Erythroblast (primary cell): ENCODE measurements at regions not wholly inside any gene's neighbourhood (a gene's known extent, or its start where the extent isn't known, plus 50 kb on each side); places are given as distances from the start of the nearest gene placed in this dataset.

ENCODE experiments used
- DNase-seq, 2 experiments: peaks; one replicate each; lab custom pipeline; 2025; lab: John Stamatoyannopoulos, UW
- GATA1 ChIP-seq: IDR thresholded peaks from 2 replicates; pipeline ENCODE4 v1.6.1; 2011; ENCODE audit warnings: low read depth, mild to moderate bottlenecking, control low read depth, low read length, moderate library complexity
- POLR2A ChIP-seq: IDR thresholded peaks from 2 replicates; pipeline ENCODE4 v1.6.1; 2011; ENCODE audit warnings: mild to moderate bottlenecking, low read length

GRCh38 chr2:41933585-41934320 lies 114.1 kb upstream of the PKDCC start:
- TF ChIP-seq GATA1 (no peak), POLR2A (no peak)
- DNase-seq = peak; percentile 21 to 65

GRCh38 chr2:41934329-41934958 lies 113.4 kb upstream of the PKDCC start:
- no peak for DNase-seq
- TF ChIP-seq POLR2A (no peak), GATA1 (no peak)

DNA sequence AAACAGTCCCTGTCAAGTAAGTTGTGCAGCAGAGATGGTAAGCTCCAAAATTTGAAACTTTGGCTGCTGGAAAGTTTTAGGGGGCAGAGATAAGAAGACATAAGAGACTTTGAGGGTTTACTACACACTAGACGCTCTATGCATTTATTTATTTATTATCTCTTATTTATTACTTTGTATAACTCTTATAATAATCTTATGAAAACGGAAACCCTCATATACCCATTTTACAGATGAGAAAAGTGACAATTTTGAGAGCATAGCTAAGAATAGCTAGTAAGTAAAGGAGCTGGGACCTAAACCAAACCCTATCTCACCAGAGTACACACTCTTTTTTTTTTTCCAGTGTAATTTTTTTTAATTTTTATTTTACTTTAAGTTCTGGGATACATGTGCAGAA lies 112.8 kb upstream of the PKDCC start:
- no peak for DNase-seq
- TF ChIP-seq GATA1 = no peak
- TF ChIP-seq POLR2A = no peak

DNA sequence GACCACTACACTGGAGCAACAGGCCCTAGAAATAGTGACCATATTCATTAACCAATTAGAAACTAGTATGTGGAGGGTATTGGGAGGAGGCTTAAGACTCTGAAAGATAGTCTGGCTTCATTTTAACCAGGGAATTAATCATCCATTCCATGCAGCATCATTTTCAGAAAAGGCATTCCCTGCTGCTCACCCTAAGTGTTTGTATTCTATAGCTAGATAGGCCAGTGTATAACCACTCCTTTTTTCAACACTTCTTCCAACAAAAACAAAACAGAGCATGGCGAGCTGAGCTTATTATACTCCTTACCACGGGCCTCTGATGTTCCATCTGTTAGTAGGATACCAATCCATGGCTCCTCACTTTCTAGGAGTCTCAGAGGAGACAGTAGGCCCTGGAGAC lies 112.0 kb upstream of the PKDCC start:
- TF ChIP-seq POLR2A = no peak
- TF ChIP-seq GATA1 = no peak
- no peak for DNase-seq

GRCh38 chr2:41936771-41937463 lies 110.9 kb upstream of the PKDCC start:
- DNase-seq = no peak
- TF ChIP-seq GATA1 (no peak), POLR2A (no peak)

GRCh38 chr2:41937464-41937906 lies 110.3 kb upstream of the PKDCC start:
- no peak for DNase-seq
- TF ChIP-seq GATA1 (no peak), POLR2A (no peak)

DNA sequence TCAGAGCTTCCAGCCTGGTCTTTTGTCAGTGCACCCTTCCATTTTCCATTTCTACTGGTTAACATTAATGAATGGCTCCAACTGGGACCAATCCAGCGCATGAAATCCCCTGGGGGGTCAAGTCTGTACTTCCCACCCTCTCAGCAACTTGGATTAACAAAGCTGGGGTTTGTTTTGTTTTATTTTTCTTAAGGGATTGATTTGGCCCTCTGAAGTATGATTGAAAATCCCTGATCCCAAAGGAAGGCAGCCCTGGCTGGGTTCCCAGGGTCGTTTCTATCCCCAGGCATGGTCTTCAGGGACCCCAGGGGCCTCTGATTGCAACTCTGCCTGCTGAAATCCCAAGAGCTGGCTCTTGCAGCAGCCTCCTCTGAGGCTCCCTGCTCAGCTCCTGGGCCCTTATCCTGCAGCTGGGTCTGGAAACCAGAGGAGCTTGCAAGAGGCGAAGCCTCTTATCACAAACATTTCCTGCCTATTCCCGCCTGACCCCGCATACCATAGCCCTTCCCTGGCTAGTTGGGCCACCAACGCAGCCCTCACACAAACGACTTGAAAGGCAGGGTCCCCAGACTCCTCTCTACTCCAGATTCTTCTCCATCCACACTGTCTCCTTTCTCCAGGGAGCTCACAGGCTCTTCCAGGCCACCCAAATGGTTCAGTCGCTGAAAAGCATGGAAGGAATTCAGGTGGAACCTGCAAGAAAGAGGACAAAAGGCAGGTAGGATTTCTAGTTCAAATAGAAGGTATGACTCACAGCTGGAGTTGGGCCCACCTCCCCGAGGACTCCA lies 109.7 kb upstream of the PKDCC start:
- TF ChIP-seq GATA1 = no peak
- TF ChIP-seq POLR2A = no peak
- no peak for DNase-seq

GRCh38 chr2:41940060-41940744 lies 107.6 kb upstream of the PKDCC start:
- DNase-seq = no peak
- TF ChIP-seq POLR2A (no peak), GATA1 (no peak)

DNA sequence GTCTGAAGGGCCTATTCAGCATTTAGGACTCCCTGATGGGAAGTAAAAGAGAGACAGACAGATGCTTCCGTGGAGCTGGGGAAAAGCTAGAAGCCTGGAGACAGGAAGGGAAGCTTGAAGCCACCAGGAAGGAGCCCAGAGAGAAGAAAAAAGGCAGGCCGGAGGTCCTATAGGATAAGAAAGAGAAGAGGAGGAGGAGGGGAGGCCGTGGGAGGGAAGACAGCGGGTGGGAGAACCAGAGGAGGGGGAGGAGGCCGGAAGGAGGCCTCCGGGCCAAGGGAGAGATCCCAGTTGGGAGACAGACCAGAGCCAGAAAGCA lies 107.1 kb upstream of the PKDCC start:
- no peak for DNase-seq
- no peak for TF ChIP-seq GATA1

DNA sequence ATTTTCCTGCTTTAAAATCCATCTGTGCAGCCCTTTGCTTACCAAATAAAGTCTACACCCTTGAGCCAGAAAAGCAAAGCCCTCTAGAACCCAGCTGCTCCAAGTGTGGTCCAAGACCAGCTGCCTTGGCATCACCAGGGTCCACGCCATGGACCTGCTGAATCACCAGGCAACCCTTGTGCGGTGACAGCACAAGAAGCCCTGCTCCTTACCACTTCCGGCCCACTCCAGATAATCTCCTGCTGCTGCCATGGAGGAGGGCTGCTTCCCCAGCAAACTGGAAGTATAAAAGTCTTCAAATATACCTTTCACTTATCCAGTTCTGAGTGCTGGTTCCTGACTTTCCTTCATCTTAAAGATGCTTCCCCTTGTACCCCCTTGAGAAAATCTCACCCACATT lies 106.0 kb upstream of the PKDCC start:
- no peak for DNase-seq
- TF ChIP-seq GATA1 (no peak), POLR2A (no peak)

DNA sequence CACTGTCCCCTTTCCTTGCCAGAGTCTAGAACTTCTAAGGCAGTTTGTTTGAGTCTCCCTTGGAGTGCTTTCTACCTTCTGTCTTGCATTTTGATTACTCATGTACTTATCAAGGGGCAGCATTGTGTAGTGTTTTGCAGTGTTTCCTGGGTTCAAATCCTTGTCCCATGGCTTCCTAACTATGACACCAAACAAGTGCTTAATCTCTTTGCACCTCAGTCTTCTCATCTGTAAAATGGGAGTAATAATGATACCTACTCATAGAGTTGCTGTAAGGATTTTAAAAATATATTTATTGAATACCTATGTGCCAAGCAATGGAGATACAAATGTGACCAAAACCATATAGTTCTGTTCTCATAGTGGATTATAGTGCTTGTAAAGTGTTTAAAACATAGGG lies 105.5 kb upstream of the PKDCC start:
- TF ChIP-seq POLR2A = no peak
- TF ChIP-seq GATA1 = no peak
- peak in 1 of 2 experiments; percentile 4 for DNase-seq

- no peak for DNase-seq
- TF ChIP-seq POLR2A (no peak), GATA1 (no peak)
Observed at GRCh38 chr2:41943159-41943558, 104.7 kb upstream of the PKDCC start.

GRCh38 chr2:41944220-41944880 lies 103.5 kb upstream of the PKDCC start:
- no peak for TF ChIP-seq GATA1
- no peak for TF ChIP-seq POLR2A
- no peak for DNase-seq
